Activated CD4-positive, alpha-beta T cell treated with anti-CD3 and anti-CD28 coated beads, Interleukin-2, Interleukin-4, amounts not matched to agents 100 ng/mL and 50 ng/mL, durations not matched to agents 16 hours and 8 hours (primary cell): ENCODE measurements at regions not wholly inside any gene's neighbourhood (a gene's known extent, or its start where the extent isn't known, plus 50 kb on each side); places are given as distances from the start of the nearest gene placed in this dataset.
A peak's percentile ranks its signal among the peaks of the same experiment; 100 is the strongest.

Experiments
- DNase-seq: peaks from one replicate; pipeline ENCODE4 v3.0.0-alpha.2; 2020; ENCODE audit warnings: low spot score

GRCh38 chr14:86897704-86898513 lies 1095.1 kb downstream of the GALC start:
- DNase-seq, result no peak

GRCh38 chr14:86897224-86897623 lies 1095.8 kb downstream of the GALC start:
- DNase-seq, result no peak

- DNase-seq, result no peak
Observed at GRCh38 chr14:86896701-86897100, 1096.3 kb downstream of the GALC start.

- DNase-seq, result no peak
Observed at GRCh38 chr14:86892152-86892956, 1100.6 kb downstream of the GALC start.

GRCh38 chr14:86885280-86885679 lies 1107.7 kb downstream of the GALC start:
- no peak for DNase-seq

GRCh38 chr14:86884498-86884897 lies 1108.5 kb downstream of the GALC start:
- DNase-seq, result no peak

- no peak for DNase-seq
Observed at GRCh38 chr14:86882818-86883217, 1110.2 kb downstream of the GALC start.

- no peak for DNase-seq
Observed at GRCh38 chr14:86865934-86866333, 1127.0 kb downstream of the GALC start.

GRCh38 chr14:86858591-86858990 lies 1134.4 kb downstream of the GALC start:
- DNase-seq, result no peak

GRCh38 chr14:86858031-86858430 lies 1135.0 kb downstream of the GALC start:
- no peak for DNase-seq

- no peak for DNase-seq
Observed at GRCh38 chr14:86852530-86852929, 1140.5 kb downstream of the GALC start.

GRCh38 chr14:86847140-86847539 lies 1145.8 kb downstream of the GALC start:
- no peak for DNase-seq

GRCh38 chr14:86838363-86838762 lies 1154.6 kb downstream of the GALC start:
- peak; percentile 34 for DNase-seq

GRCh38 chr14:86826661-86827060 lies 1166.3 kb downstream of the GALC start:
- no peak for DNase-seq

GRCh38 chr14:86824167-86824566 lies 1168.8 kb downstream of the GALC start:
- no peak for DNase-seq

- DNase-seq, result no peak
Observed at GRCh38 chr14:86823581-86823980, 1169.4 kb downstream of the GALC start.

- no peak for DNase-seq
Observed at GRCh38 chr14:86815341-86815740, 1177.6 kb downstream of the GALC start.

GRCh38 chr14:86802726-86803125 lies 1190.3 kb downstream of the GALC start:
- DNase-seq, result no peak

- DNase-seq, result no peak
Observed at GRCh38 chr14:86799244-86799647, 1193.7 kb downstream of the GALC start.

GRCh38 chr14:86798330-86798729 lies 1194.7 kb downstream of the GALC start:
- no peak for DNase-seq

- DNase-seq, result no peak
Observed at GRCh38 chr14:86797075-86797351, 1196.0 kb downstream of the GALC start.

- DNase-seq, result no peak
Observed at GRCh38 chr14:86796221-86797074, 1196.5 kb downstream of the GALC start.

- DNase-seq, result no peak
Observed at GRCh38 chr14:86794689-86795088, 1198.3 kb downstream of the GALC start.
